IMR-90 (cell line): ENCODE measurements at regions not wholly inside any gene's neighbourhood (a gene's known extent, or its start where the extent isn't known, plus 50 kb on each side); places are given as distances from the start of the nearest gene placed in this dataset.
A peak's percentile ranks its signal among the peaks of the same experiment; 100 is the strongest.

Source experiments
- ATAC-seq: fragments of 200-7000 bp; cut with Tn5 transposase; 2 replicates; pipeline ENCODE4 v1.9.1; 2020; ENCODE audit warnings: low read depth, mild to moderate bottlenecking, moderate library complexity
- BruUV-seq: library from RNA; stranded (reverse); fragments of 400-500 nt; replicated peaks from 2 replicates; lab custom pipeline; 2021; lab: Mats Ljungman, UMichigan
- CTCF ChIA-PET: fragments of 300-600 bp; formaldehyde crosslinking; extraction: SDS; loops from one replicate; lab custom pipeline; 2021; ENCODE audit warnings: antibody characterized with exemption; lab: Yijun Ruan, JAX
- POLR2A ChIA-PET: fragments of 300-600 bp; sonication (Branson Sonifier 250); formaldehyde crosslinking; loops from one replicate; lab custom pipeline; 2022; ENCODE audit warnings: antibody characterized with exemption; ENCODE audit not compliant: unreplicated experiment; lab: Charles Lee
- DNase-seq: peaks from one replicate; pipeline ENCODE4 v3.0.0; 2013
- H2AFZ ChIP-seq: replicated peaks from 2 replicates; pipeline ENCODE3; 2013; ENCODE audit warnings: low read length, mild to moderate bottlenecking; ENCODE audit not compliant: poor library complexity
- H2AK5ac ChIP-seq: 2 replicates; pipeline ENCODE4 v1.6.1; 2013; ENCODE audit warnings: low read depth, low read length, inconsistent platforms
- H2AK9ac ChIP-seq: replicated peaks from 2 replicates; pipeline ENCODE3; 2013; ENCODE audit warnings: mild to moderate bottlenecking, low read depth, low read length, moderate library complexity; ENCODE audit not compliant: poor library complexity
- H2BK120ac ChIP-seq: 2 replicates; pipeline ENCODE4 v1.6.1; 2013; ENCODE audit warnings: low read depth, low read length, inconsistent platforms
- H2BK15ac ChIP-seq: 3 replicates; pipeline ENCODE4 v1.6.1; 2013; ENCODE audit warnings: low read depth, low read length, inconsistent platforms
- H2BK20ac ChIP-seq: 2 replicates; pipeline ENCODE4 v1.6.1; 2013; ENCODE audit warnings: low read depth, mild to moderate bottlenecking, inconsistent platforms, low read length, moderate library complexity
- H2BK5ac ChIP-seq: 2 replicates; pipeline ENCODE4 v1.6.1; 2013; ENCODE audit warnings: mild to moderate bottlenecking, low read depth, low read length, inconsistent platforms; ENCODE audit not compliant: poor library complexity, severe bottlenecking
- H3K14ac ChIP-seq: replicated peaks from 2 replicates; pipeline ENCODE4 v1.6.1; 2013; ENCODE audit warnings: low read depth, low read length, inconsistent platforms
- H3K18ac ChIP-seq: 2 replicates; pipeline ENCODE4 v1.6.1; 2013; ENCODE audit warnings: low read depth, low read length, control low read depth
- H3K23ac ChIP-seq: 2 replicates; pipeline ENCODE4 v1.6.1; 2013; ENCODE audit warnings: low read depth, low read length, inconsistent platforms
- H3K27ac ChIP-seq: 2 replicates; pipeline ENCODE4 v1.5.1; 2013; ENCODE audit warnings: mild to moderate bottlenecking, control low read depth, low read length; ENCODE audit not compliant: insufficient read depth
- H3K27me3 ChIP-seq: 2 replicates; pipeline ENCODE4 v1.6.1; 2013; ENCODE audit warnings: low read length; ENCODE audit not compliant: control insufficient read depth, insufficient read depth
- H3K36me3 ChIP-seq: 2 replicates; pipeline ENCODE4 v1.6.1; 2013; ENCODE audit warnings: low read length, mixed read lengths; ENCODE audit not compliant: control insufficient read depth, insufficient read depth
- H3K4ac ChIP-seq: 2 replicates; pipeline ENCODE4 v1.6.1; 2013; ENCODE audit warnings: low read depth, low read length, inconsistent platforms
- H3K4me1 ChIP-seq: 2 replicates; pipeline ENCODE4 v1.6.1; 2013; ENCODE audit warnings: low read length, mixed read lengths; ENCODE audit not compliant: control insufficient read depth, insufficient read depth
- H3K4me2 ChIP-seq: 2 replicates; pipeline ENCODE4 v1.6.1; 2013; ENCODE audit warnings: low read depth, mild to moderate bottlenecking, control low read depth, low read length, moderate library complexity
- H3K4me3 ChIP-seq: 2 replicates; pipeline ENCODE4 v1.5.1; 2013; ENCODE audit warnings: low read depth, mild to moderate bottlenecking, control low read depth, low read length, moderate library complexity; ENCODE audit not compliant: insufficient read depth
- H3K56ac ChIP-seq: 2 replicates; pipeline ENCODE4 v1.6.1; 2013; ENCODE audit warnings: low read length, inconsistent platforms; ENCODE audit not compliant: insufficient read depth; ENCODE audit errors: extremely low read depth
- H3K79me1 ChIP-seq, 2 experiments: 2 replicates each; pipeline ENCODE4 v1.6.1; 2013; ENCODE audit warnings: low read length in 2 of 2, inconsistent platforms in 1 of 2, low read depth in 1 of 2
- H3K9ac ChIP-seq: 2 replicates; pipeline ENCODE4 v1.6.1; 2013; ENCODE audit warnings: low read depth, low read length, control low read depth
- H3K9me1 ChIP-seq: 2 replicates; pipeline ENCODE4 v1.6.1; 2013; ENCODE audit warnings: low read length, inconsistent platforms; ENCODE audit not compliant: insufficient read depth
- H3K9me3 ChIP-seq: 2 replicates; pipeline ENCODE4 v1.6.1; 2013; ENCODE audit warnings: low read length; ENCODE audit not compliant: control insufficient read depth, insufficient read depth
- H4K20me1 ChIP-seq: 2 replicates; pipeline ENCODE4 v1.6.1; 2013; ENCODE audit warnings: low read length, inconsistent platforms; ENCODE audit not compliant: insufficient read depth
- H4K5ac ChIP-seq: 2 replicates; pipeline ENCODE4 v1.6.1; 2013; ENCODE audit warnings: mild to moderate bottlenecking, low read depth, low read length, control low read depth
- H4K8ac ChIP-seq, 2 experiments: 2 replicates each; pipeline ENCODE4 v1.6.1; 2013; ENCODE audit warnings: low read depth in 2 of 2, low read length in 2 of 2, control low read depth in 1 of 2, inconsistent platforms in 1 of 2
- H4K91ac ChIP-seq: 2 replicates; pipeline ENCODE4 v1.6.1; 2013; ENCODE audit warnings: low read depth, low read length, inconsistent platforms; ENCODE audit not compliant: insufficient read depth
- BHLHE40 ChIP-seq: fragments of 150-350 bp; IDR thresholded peaks from 2 replicates; pipeline ENCODE4 v1.6.1; 2016; ENCODE audit warnings: mild to moderate bottlenecking, low read depth, low read length
- CHD1 ChIP-seq: IDR thresholded peaks from 2 replicates; pipeline ENCODE4 v1.6.1; 2012; ENCODE audit warnings: low read depth, low read length, improper control_type of control experiment
- ELK1 ChIP-seq: fragments of 150-350 bp; IDR thresholded peaks from 2 replicates; pipeline ENCODE4 v1.6.1; 2016; ENCODE audit warnings: low read depth, mild to moderate bottlenecking, low read length, moderate library complexity, borderline replicate concordance
- MXI1 ChIP-seq: IDR thresholded peaks from 2 replicates; pipeline ENCODE4 v1.6.1; 2012; ENCODE audit warnings: low read depth, mild to moderate bottlenecking, low read length, moderate library complexity, borderline replicate concordance
- POLR2A ChIP-seq: IDR thresholded peaks from 2 replicates; pipeline ENCODE4 v1.6.1; 2012; ENCODE audit warnings: mild to moderate bottlenecking, low read depth, low read length
- RAD21 ChIP-seq: IDR thresholded peaks from 2 replicates; pipeline ENCODE4 v1.6.1; 2012; ENCODE audit warnings: low read length, improper control_type of control experiment
- RCOR1 ChIP-seq: IDR thresholded peaks from 2 replicates; pipeline ENCODE4 v1.6.1; 2012; ENCODE audit warnings: mild to moderate bottlenecking, low read length, improper control_type of control experiment; ENCODE audit not compliant: insufficient replicate concordance
- RFX5 ChIP-seq: IDR thresholded peaks from 2 replicates; pipeline ENCODE4 v1.8.0; 2012; ENCODE audit warnings: low read depth, mild to moderate bottlenecking, low read length, moderate library complexity
- WGBS, 2 experiments: methylation state at CpG; one replicate each; pipeline versions ENCODE4 v1.1.5 to v1.1.7; 2013; ENCODE audit warnings: missing lambda C conversion rate in 2 of 2; ENCODE audit not compliant: insufficient read length in 1 of 2; ENCODE audit errors: extremely low coverage in 2 of 2; 5-methylcytosine and 5-hydroxymethylcytosine counted together
- dilution Hi-C: fragments of 300-500 bp; cut with HindIII; formaldehyde crosslinking; loops from one replicate; pipeline ENCODE4 v1.14.3; 2018; ENCODE audit warnings: low sequenced_read_pairs; ENCODE audit not compliant: unreplicated experiment
- in situ Hi-C: fragments of 300-500 bp; cut with MboI; formaldehyde crosslinking; loops from 3 replicates; pipeline ENCODE4 v1.14.3; 2019; ENCODE audit warnings: low sequenced_read_pairs, inconsistent platforms, mixed read lengths
- intact Hi-C: fragments of 100-400 bp; cut with micrococcal nuclease; formaldehyde crosslinking; loops from 2 replicates; pipeline ENCODE4 v1.10.0; 2022

- Histone ChIP-seq H3K14ac (0 out of 2 replicates have a peak overlapping the region, but pooled peaks have one; percentile 14), H2AFZ (no peak overlapping the region), H4K5ac (no peak overlapping the region), H2BK20ac (peak overlapping the region; percentile 33; the same call in 1 of the 2 replicates), H4K91ac (peak overlapping the region; percentile 29; the same call in 1 of the 2 replicates), H3K9me3 (no peaks in the 10 kb centered on the region), H3K56ac (no peak overlapping the region), H2AK9ac (no peak overlapping the region), H2BK15ac (peak overlapping the region; percentile 69; the same call in 1 of the 3 replicates), H3K27ac (no peak overlapping the region), H3K27me3 (no peaks in the 10 kb centered on the region), H4K20me1 (no peaks in the 10 kb centered on the region), H3K23ac (no peak overlapping the region), H3K4ac (peak overlapping the region; percentile 56), H3K18ac (no peak overlapping the region), H3K9me1 (peaks cover 12% of the 10 kb centered on the region), H3K36me3 (no peaks in the 10 kb centered on the region), H3K79me1 (no peaks in the 10 kb centered on the region; a peak in 1 of 4 replicates), H3K4me1 (peaks cover 13% of the 10 kb centered on the region), H2BK120ac (peak overlapping the region; percentile 83; the same call in 1 of the 2 replicates), H3K9ac (no peak overlapping the region), H3K4me3 (no peak overlapping the region), H2AK5ac (peak overlapping the region; percentile 86), H3K4me2 (no peak overlapping the region), H2BK5ac (no peak overlapping the region), H4K8ac (peak overlapping the region in 1 of 2 experiments; percentile 6; a peak in 1 of 4 replicates)
- DNase-seq, result no peak
- POLR2A ChIA-PET, result no interaction called here
- in situ Hi-C loops, result no loop called here
- intact Hi-C loops, result no loop called here
- ATAC-seq, result no peak
- no TSS peak for BruUV-seq
- CTCF ChIA-PET, result no interaction called here
- TF ChIP-seq BHLHE40, result no peak
- TF ChIP-seq RFX5, result no peak
- no peak for TF ChIP-seq CHD1
- no peak for TF ChIP-seq POLR2A
- no peak for TF ChIP-seq RCOR1
- no peak for TF ChIP-seq ELK1
- no peak for TF ChIP-seq MXI1
- no peak for TF ChIP-seq RAD21
- dilution Hi-C loops, result no loop called here
- no CpG with 5 or more reads among the region's 8 CpGs for WGBS, 2 experiments
Measured at GRCh38 chr20:50257860-50258259, 67.2 kb downstream of the CEBPB start.
